ENCODE measurements at regions not wholly inside any gene's neighbourhood (a gene's known extent, or its start where the extent isn't known, plus 50 kb on each side); places are given as distances from the start of the nearest gene placed in this dataset.

GRCh38 chr6:141335477-141336273 lies 797.0 kb upstream of the GJE1 start:
- no peaks in the 10 kb centered on the region for H3K9me3 ChIP-seq
- peak overlapping the region in 1 of 2 donors; percentile 11 for H3K27ac ChIP-seq
- no peaks in the 10 kb centered on the region for H3K27me3 ChIP-seq
- DNase-seq, result no peak
- no peaks in the 10 kb centered on the region for H3K36me3 ChIP-seq (ENCODE audit: low read depth, missing control alignments)
- H3K4me3 ChIP-seq, result no peak overlapping the region
- WGBS, 2 donors, result 51 to 69% methylated on average over 4 of the region's 4 CpGs
- TF ChIP-seq POLR2A (IDR thresholded peaks at IDR 0.05), result no peak
- TF ChIP-seq, protein P1, sequence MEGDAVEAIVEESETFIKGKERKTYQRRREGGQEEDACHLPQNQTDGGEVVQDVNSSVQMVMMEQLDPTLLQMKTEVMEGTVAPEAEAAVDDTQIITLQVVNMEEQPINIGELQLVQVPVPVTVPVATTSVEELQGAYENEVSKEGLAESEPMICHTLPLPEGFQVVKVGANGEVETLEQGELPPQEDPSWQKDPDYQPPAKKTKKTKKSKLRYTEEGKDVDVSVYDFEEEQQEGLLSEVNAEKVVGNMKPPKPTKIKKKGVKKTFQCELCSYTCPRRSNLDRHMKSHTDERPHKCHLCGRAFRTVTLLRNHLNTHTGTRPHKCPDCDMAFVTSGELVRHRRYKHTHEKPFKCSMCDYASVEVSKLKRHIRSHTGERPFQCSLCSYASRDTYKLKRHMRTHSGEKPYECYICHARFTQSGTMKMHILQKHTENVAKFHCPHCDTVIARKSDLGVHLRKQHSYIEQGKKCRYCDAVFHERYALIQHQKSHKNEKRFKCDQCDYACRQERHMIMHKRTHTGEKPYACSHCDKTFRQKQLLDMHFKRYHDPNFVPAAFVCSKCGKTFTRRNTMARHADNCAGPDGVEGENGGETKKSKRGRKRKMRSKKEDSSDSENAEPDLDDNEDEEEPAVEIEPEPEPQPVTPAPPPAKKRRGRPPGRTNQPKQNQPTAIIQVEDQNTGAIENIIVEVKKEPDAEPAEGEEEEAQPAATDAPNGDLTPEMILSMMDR (IDR thresholded peaks at IDR 0.05), result no peak
- no peaks in the 10 kb centered on the region for H3K4me1 ChIP-seq
- intact Hi-C loops (cut with DNase I; ENCODE audit: low total_unique reads), result no loop called here

- Histone ChIP-seq H3K36me3 (ENCODE audit: low read depth, missing control alignments) (no peaks in the 10 kb centered on the region), H3K27me3 (no peaks in the 10 kb centered on the region), H3K4me3 (no peak overlapping the region), H3K4me1 (no peaks in the 10 kb centered on the region), H3K27ac (no peak overlapping the region), H3K9me3 (no peaks in the 10 kb centered on the region)
- intact Hi-C loops (cut with DNase I; ENCODE audit: low total_unique reads), result no loop called here
- DNase-seq, result no peak
- no peak for TF ChIP-seq POLR2A (IDR thresholded peaks at IDR 0.05)
- TF ChIP-seq, protein P1 (IDR thresholded peaks at IDR 0.05), result no peak
Measured at GRCh38 chr6:141326925-141327324, 805.8 kb upstream of the GJE1 start.

- Histone ChIP-seq H3K4me1 (no peaks in the 10 kb centered on the region), H3K4me3 (no peak overlapping the region), H3K27ac (no peak overlapping the region), H3K36me3 (ENCODE audit: low read depth, missing control alignments) (no peaks in the 10 kb centered on the region), H3K27me3 (no peaks in the 10 kb centered on the region), H3K9me3 (no peaks in the 10 kb centered on the region)
- no peak for DNase-seq
- intact Hi-C loops (cut with DNase I; ENCODE audit: low total_unique reads), result no loop called here
- WGBS, 2 donors, result 73 to 86% methylated on average over 5 of the region's 5 CpGs
- no peak for TF ChIP-seq POLR2A (IDR thresholded peaks at IDR 0.05)
- TF ChIP-seq, protein P1 (IDR thresholded peaks at IDR 0.05), result no peak
Measured at GRCh38 chr6:141326426-141326825, 806.3 kb upstream of the GJE1 start.

DNA sequence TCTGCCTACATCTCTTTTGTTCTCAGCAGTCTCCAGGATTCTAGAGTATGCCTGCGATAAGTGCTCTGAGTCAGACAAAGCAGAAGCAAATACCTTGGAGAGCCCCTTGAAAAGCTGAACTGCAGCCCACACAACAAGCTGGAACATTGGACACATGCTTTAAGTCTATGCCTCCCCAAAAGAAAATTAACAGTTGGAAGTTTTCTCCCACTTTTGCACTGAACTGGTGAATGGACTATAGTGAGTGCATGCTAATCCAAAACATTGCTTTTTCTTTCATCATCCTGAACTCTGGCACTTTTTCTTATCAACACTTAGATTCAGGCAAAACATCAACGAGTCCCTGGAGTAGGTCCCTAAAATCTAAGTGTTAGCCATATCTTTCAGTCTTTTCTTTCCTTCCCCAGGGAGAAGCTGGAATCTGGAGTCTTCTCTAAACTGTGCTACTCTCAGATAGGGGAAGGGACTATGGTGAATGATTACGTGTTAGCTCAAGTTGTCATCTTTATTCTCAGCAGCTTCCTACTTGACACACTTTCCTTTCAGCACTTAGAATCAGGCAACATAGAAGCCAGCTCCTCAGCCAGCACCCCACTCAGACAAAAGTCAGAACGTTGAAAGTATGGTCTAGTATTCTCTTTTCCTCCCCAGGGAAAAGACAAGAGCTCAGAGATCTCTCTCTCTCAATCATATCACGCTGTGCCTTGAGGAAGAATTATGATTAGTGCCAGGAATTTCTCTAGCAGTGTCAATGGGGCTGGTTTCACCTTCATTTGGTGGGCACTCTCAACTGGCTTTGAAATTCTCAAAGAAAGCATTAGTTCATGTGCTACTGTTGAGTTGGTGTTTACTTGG lies 811.0 kb upstream of the GJE1 start:
- WGBS, 2 donors, result 27 to 47% methylated on average over 5 of the region's 5 CpGs
- intact Hi-C loops (cut with DNase I; ENCODE audit: low total_unique reads), result no loop called here
- Histone ChIP-seq H3K27ac (no peak overlapping the region), H3K36me3 (ENCODE audit: low read depth, missing control alignments) (no peaks in the 10 kb centered on the region), H3K9me3 (no peaks in the 10 kb centered on the region), H3K4me1 (no peaks in the 10 kb centered on the region), H3K4me3 (no peak overlapping the region), H3K27me3 (no peaks in the 10 kb centered on the region)
- DNase-seq, result no peak
- TF ChIP-seq, protein P1 (IDR thresholded peaks at IDR 0.05), result no peak
- TF ChIP-seq POLR2A (IDR thresholded peaks at IDR 0.05), result no peak
